ENCODE measurements at regions not wholly inside any gene's neighbourhood (a gene's known extent, or its start where the extent isn't known, plus 50 kb on each side); places are given as distances from the start of the nearest gene placed in this dataset.
"Not testable (repeated sequence)": the region's sequence is repeated elsewhere in the genome, so short reads cannot be mapped to it uniquely, and the experiment has no call there.

- in situ Hi-C loops (cut with HindIII; ENCODE audit: low sequenced_read_pairs), result no loop called here
- TF ChIP-seq CTCF (IDR thresholded peaks at IDR 0.05; ENCODE audit: low read depth, low read length), result no peak
- no peak overlapping the region for H3K4me3 ChIP-seq (ENCODE audit: low read depth, low read length)
- DNase-seq (ENCODE audit: low read depth, low spot score), result no peak
Measured at GRCh38 chr20:61090541-61090940, 161.5 kb upstream of the CDH4 start.

GRCh38 chr20:61092251-61092650, 159.8 kb upstream of the CDH4 start:
- TF ChIP-seq CTCF (IDR thresholded peaks at IDR 0.05; ENCODE audit: low read depth, low read length), result no peak
- in situ Hi-C loops (cut with HindIII; ENCODE audit: low sequenced_read_pairs), result no loop called here
- no peak overlapping the region for H3K4me3 ChIP-seq (ENCODE audit: low read depth, low read length)
- DNase-seq (ENCODE audit: low read depth, low spot score), result no peak

DNA sequence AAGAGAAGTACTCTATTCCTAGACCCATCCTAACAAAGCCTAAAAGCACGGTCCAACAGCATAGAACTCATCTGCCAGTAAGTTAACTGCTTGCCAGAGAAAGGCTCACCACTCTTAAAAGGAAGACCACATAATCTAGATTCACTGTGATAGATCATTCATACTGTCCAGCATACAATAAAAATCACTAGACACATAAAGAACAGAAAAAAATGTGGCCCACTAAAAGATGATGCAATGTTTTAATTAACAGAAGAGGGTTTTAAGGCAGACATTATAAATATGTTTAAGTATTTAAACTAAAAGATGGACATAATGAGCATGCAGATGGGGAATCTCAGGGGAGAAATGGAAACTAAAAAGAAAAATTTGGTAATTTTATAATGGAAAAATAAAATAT, 157.5 kb upstream of the CDH4 start:
- TF ChIP-seq CTCF (IDR thresholded peaks at IDR 0.05; ENCODE audit: low read depth, low read length), result no peak
- in situ Hi-C loops (cut with HindIII; ENCODE audit: low sequenced_read_pairs), result no loop called here
- DNase-seq (ENCODE audit: low read depth, low spot score), result no peak
- H3K4me3 ChIP-seq (ENCODE audit: low read depth, low read length), result no peak overlapping the region

- no peak for TF ChIP-seq CTCF (IDR thresholded peaks at IDR 0.05; ENCODE audit: low read depth, low read length)
- in situ Hi-C loops (cut with HindIII; ENCODE audit: low sequenced_read_pairs), result no loop called here
- no peak for DNase-seq (ENCODE audit: low read depth, low spot score)
- no peak overlapping the region for H3K4me3 ChIP-seq (ENCODE audit: low read depth, low read length)
Measured at GRCh38 chr20:61096463-61096862, 155.6 kb upstream of the CDH4 start.

GRCh38 chr20:61099806-61100205, 152.3 kb upstream of the CDH4 start:
- no peak for TF ChIP-seq CTCF (IDR thresholded peaks at IDR 0.05; ENCODE audit: low read depth, low read length)
- H3K4me3 ChIP-seq (ENCODE audit: low read depth, low read length), result no peak overlapping the region
- DNase-seq (ENCODE audit: low read depth, low spot score), result no peak
- in situ Hi-C loops (cut with HindIII; ENCODE audit: low sequenced_read_pairs), result no loop called here

GRCh38 chr20:61100489-61100888, 151.6 kb upstream of the CDH4 start:
- TF ChIP-seq CTCF (IDR thresholded peaks at IDR 0.05; ENCODE audit: low read depth, low read length), result no peak
- in situ Hi-C loops (cut with HindIII; ENCODE audit: low sequenced_read_pairs), result no loop called here
- no peak overlapping the region for H3K4me3 ChIP-seq (ENCODE audit: low read depth, low read length)
- DNase-seq (ENCODE audit: low read depth, low spot score), result no peak

- DNase-seq (ENCODE audit: low read depth, low spot score); H3K4me3 ChIP-seq (ENCODE audit: low read depth, low read length); in situ Hi-C loops (cut with HindIII; ENCODE audit: low sequenced_read_pairs): not testable (repeated sequence)
Measured at GRCh38 chr20:61101321-61101720, 150.7 kb upstream of the CDH4 start.
